ENCODE measurements at regions not wholly inside any gene's neighbourhood (a gene's known extent, or its start where the extent isn't known, plus 50 kb on each side); places are given as distances from the start of the nearest gene placed in this dataset.

- peak overlapping the region in 1 of 3 experiments; percentile 22 for H3K4me3 Mint-ChIP-seq
- TF ChIP-seq CTCF (IDR thresholded peaks at IDR 0.05; ENCODE audit: unreplicated experiment in 3 of 3), result peak; percentile 83 to 90 (median 88)
- H3K9me3 Mint-ChIP-seq, result no peaks in the 10 kb centered on the region
- peaks cover 27% of the 10 kb centered on the region for H3K27me3 Mint-ChIP-seq (ENCODE audit: low read depth)
- H3K36me3 Mint-ChIP-seq (ENCODE audit: low read depth), result no peaks in the 10 kb centered on the region
- peaks cover 31% of the 10 kb centered on the region for H3K4me1 Mint-ChIP-seq
- H3K27ac Mint-ChIP-seq, result no peak overlapping the region
Observed at GRCh38 chr18:51621113-51621863, 423.8 kb upstream of the MEX3C start.

GRCh38 chr18:51621864-51622160 lies 424.3 kb upstream of the MEX3C start:
- Mint-ChIP-seq H3K4me3 (peak overlapping the region in 1 of 3 experiments; percentile 22), H3K27me3 (ENCODE audit: low read depth) (peaks cover 27% of the 10 kb centered on the region)

GRCh38 chr18:51622702-51623101 lies 425.2 kb upstream of the MEX3C start:
- peaks cover 27% of the 10 kb centered on the region for H3K27me3 Mint-ChIP-seq (ENCODE audit: low read depth)
- no peak overlapping the region for H3K27ac Mint-ChIP-seq
- H3K36me3 Mint-ChIP-seq (ENCODE audit: low read depth), result no peaks in the 10 kb centered on the region
- H3K4me1 Mint-ChIP-seq, result peaks cover 31% of the 10 kb centered on the region
- no peak overlapping the region for H3K4me3 Mint-ChIP-seq
- no peaks in the 10 kb centered on the region for H3K9me3 Mint-ChIP-seq
- no peak for TF ChIP-seq CTCF (IDR thresholded peaks at IDR 0.05; ENCODE audit: unreplicated experiment in 3 of 3)

More at GRCh38 chr18:51621864-51622160, 424.3 kb upstream of the MEX3C start:
- no peak for TF ChIP-seq CTCF (IDR thresholded peaks at IDR 0.05; ENCODE audit: unreplicated experiment in 3 of 3)
- Mint-ChIP-seq H3K27ac (no peak overlapping the region), H3K36me3 (ENCODE audit: low read depth) (no peaks in the 10 kb centered on the region), H3K9me3 (no peaks in the 10 kb centered on the region), H3K4me1 (peaks cover 31% of the 10 kb centered on the region)

- H3K36me3 Mint-ChIP-seq (ENCODE audit: low read depth), result no peaks in the 10 kb centered on the region
- H3K9me3 Mint-ChIP-seq, result no peaks in the 10 kb centered on the region
- H3K4me1 Mint-ChIP-seq, result peaks cover 31% of the 10 kb centered on the region
- H3K27ac Mint-ChIP-seq, result no peak overlapping the region
- peaks cover 27% of the 10 kb centered on the region for H3K27me3 Mint-ChIP-seq (ENCODE audit: low read depth)
- no peak for TF ChIP-seq CTCF (IDR thresholded peaks at IDR 0.05; ENCODE audit: unreplicated experiment in 3 of 3)
- no peak overlapping the region for H3K4me3 Mint-ChIP-seq
Observed at GRCh38 chr18:51623653-51624052, 426.2 kb upstream of the MEX3C start.

GRCh38 chr18:51630706-51631105 lies 433.2 kb upstream of the MEX3C start:
- Mint-ChIP-seq H3K9me3 (peaks cover 18% of the 10 kb centered on the region), H3K36me3 (ENCODE audit: low read depth) (no peaks in the 10 kb centered on the region), H3K4me1 (no peaks in the 10 kb centered on the region), H3K4me3 (no peak overlapping the region), H3K27ac (no peak overlapping the region), H3K27me3 (ENCODE audit: low read depth) (no peaks in the 10 kb centered on the region)
- TF ChIP-seq CTCF (IDR thresholded peaks at IDR 0.05; ENCODE audit: unreplicated experiment in 3 of 3), result no peak

- no peak for TF ChIP-seq CTCF (IDR thresholded peaks at IDR 0.05; ENCODE audit: unreplicated experiment in 3 of 3)
- no peaks in the 10 kb centered on the region for H3K36me3 Mint-ChIP-seq (ENCODE audit: low read depth)
- peaks cover 26% of the 10 kb centered on the region for H3K9me3 Mint-ChIP-seq
- no peaks in the 10 kb centered on the region for H3K4me1 Mint-ChIP-seq
- no peak overlapping the region for H3K27ac Mint-ChIP-seq
- no peaks in the 10 kb centered on the region for H3K27me3 Mint-ChIP-seq (ENCODE audit: low read depth)
- H3K4me3 Mint-ChIP-seq, result no peak overlapping the region
Observed at GRCh38 chr18:51637881-51638280, 440.4 kb upstream of the MEX3C start.

All from nephron (organoid).